ENCODE measurements at regions not wholly inside any gene's neighbourhood (a gene's known extent, or its start where the extent isn't known, plus 50 kb on each side); places are given as distances from the start of the nearest gene placed in this dataset.

- Histone ChIP-seq H3K4me2 (ENCODE audit: low read length) (no peak overlapping the region), H3K9ac (no peak overlapping the region), H3K4me3 (ENCODE audit: low read depth, low read length) (no peak overlapping the region), H3K27ac (no peak overlapping the region), H3K36me3 (ENCODE audit: control insufficient read depth, insufficient read depth, low read length) (no peaks in the 10 kb centered on the region), H3K4me1 (no peaks in the 10 kb centered on the region), H3K9me3 (ENCODE audit: control insufficient read depth, low read length) (no peaks in the 10 kb centered on the region), H3K79me2 (no peaks in the 10 kb centered on the region), H3K27me3 (ENCODE audit: control insufficient read depth, insufficient read depth, low read length) (no peaks in the 10 kb centered on the region), H2AFZ (no peak overlapping the region)
- TF ChIP-seq CTCF (IDR thresholded peaks at IDR 0.05): no peak
Observed at GRCh38 chr14:26990946-26991345, 393.1 kb upstream of the NOVA1 start.

- Histone ChIP-seq H3K27me3 (ENCODE audit: control insufficient read depth, insufficient read depth, low read length) (no peaks in the 10 kb centered on the region), H3K4me2 (ENCODE audit: low read length) (no peak overlapping the region), H3K36me3 (ENCODE audit: control insufficient read depth, insufficient read depth, low read length) (no peaks in the 10 kb centered on the region), H3K27ac (no peak overlapping the region), H2AFZ (no peak overlapping the region), H3K79me2 (no peaks in the 10 kb centered on the region), H3K4me3 (ENCODE audit: low read depth, low read length) (no peak overlapping the region), H3K4me1 (no peaks in the 10 kb centered on the region), H3K9ac (no peak overlapping the region), H3K9me3 (ENCODE audit: control insufficient read depth, low read length) (no peaks in the 10 kb centered on the region)
- no peak for TF ChIP-seq CTCF (IDR thresholded peaks at IDR 0.05)
Observed at GRCh38 chr14:26992403-26993115, 394.7 kb upstream of the NOVA1 start.

GRCh38 chr14:26993556-26993955 lies 395.7 kb upstream of the NOVA1 start:
- H3K27ac ChIP-seq: no peak overlapping the region
- H3K4me3 ChIP-seq (ENCODE audit: low read depth, low read length): no peak overlapping the region
- H3K79me2 ChIP-seq: no peaks in the 10 kb centered on the region
- no peaks in the 10 kb centered on the region for H3K27me3 ChIP-seq (ENCODE audit: control insufficient read depth, insufficient read depth, low read length)
- H3K9me3 ChIP-seq (ENCODE audit: control insufficient read depth, low read length): no peaks in the 10 kb centered on the region
- no peak overlapping the region for H3K4me2 ChIP-seq (ENCODE audit: low read length)
- H3K9ac ChIP-seq: no peak overlapping the region
- no peak for TF ChIP-seq CTCF (IDR thresholded peaks at IDR 0.05)
- no peaks in the 10 kb centered on the region for H3K4me1 ChIP-seq
- no peaks in the 10 kb centered on the region for H3K36me3 ChIP-seq (ENCODE audit: control insufficient read depth, insufficient read depth, low read length)
- no peak overlapping the region for H2AFZ ChIP-seq

GRCh38 chr14:26995301-26995700 lies 397.5 kb upstream of the NOVA1 start:
- H3K79me2 ChIP-seq: no peaks in the 10 kb centered on the region
- H3K9me3 ChIP-seq (ENCODE audit: control insufficient read depth, low read length): no peaks in the 10 kb centered on the region
- H3K27ac ChIP-seq: no peak overlapping the region
- no peak overlapping the region for H3K9ac ChIP-seq
- no peak overlapping the region for H2AFZ ChIP-seq
- no peak for TF ChIP-seq CTCF (IDR thresholded peaks at IDR 0.05)
- no peaks in the 10 kb centered on the region for H3K4me1 ChIP-seq
- no peaks in the 10 kb centered on the region for H3K27me3 ChIP-seq (ENCODE audit: control insufficient read depth, insufficient read depth, low read length)
- no peak overlapping the region for H3K4me2 ChIP-seq (ENCODE audit: low read length)
- H3K36me3 ChIP-seq (ENCODE audit: control insufficient read depth, insufficient read depth, low read length): no peaks in the 10 kb centered on the region
- no peak overlapping the region for H3K4me3 ChIP-seq (ENCODE audit: low read depth, low read length)

- TF ChIP-seq CTCF (IDR thresholded peaks at IDR 0.05): no peak
- Histone ChIP-seq H3K4me1 (no peaks in the 10 kb centered on the region), H3K27me3 (ENCODE audit: control insufficient read depth, insufficient read depth, low read length) (no peaks in the 10 kb centered on the region), H3K27ac (no peak overlapping the region), H2AFZ (no peak overlapping the region), H3K79me2 (no peaks in the 10 kb centered on the region), H3K4me3 (ENCODE audit: low read depth, low read length) (no peak overlapping the region), H3K36me3 (ENCODE audit: control insufficient read depth, insufficient read depth, low read length) (no peaks in the 10 kb centered on the region), H3K9me3 (ENCODE audit: control insufficient read depth, low read length) (no peaks in the 10 kb centered on the region), H3K4me2 (ENCODE audit: low read length) (no peak overlapping the region), H3K9ac (no peak overlapping the region)
Observed at GRCh38 chr14:26996246-26996645, 398.4 kb upstream of the NOVA1 start.

Measured in parathyroid adenoma (tissue), 2 donors.